ACHN (cell line): ENCODE measurements at regions not wholly inside any gene's neighbourhood (a gene's known extent, or its start where the extent isn't known, plus 50 kb on each side); places are given as distances from the start of the nearest gene placed in this dataset.
"Not testable (repeated sequence)": the region's sequence is repeated elsewhere in the genome, so short reads cannot be mapped to it uniquely, and the experiment has no call there.

ENCODE experiments used
- DNase-seq: peaks from one replicate; pipeline ENCODE4 v3.0.0-alpha.2; 2015
- in situ Hi-C: cut with HindIII; loops from 2 replicates; pipeline ENCODE4 v1.10.0; 2017; ENCODE audit warnings: low sequenced_read_pairs, low pct_ligation_motif_present, low pct_unique_long_range_greater_than_20kb

DNA sequence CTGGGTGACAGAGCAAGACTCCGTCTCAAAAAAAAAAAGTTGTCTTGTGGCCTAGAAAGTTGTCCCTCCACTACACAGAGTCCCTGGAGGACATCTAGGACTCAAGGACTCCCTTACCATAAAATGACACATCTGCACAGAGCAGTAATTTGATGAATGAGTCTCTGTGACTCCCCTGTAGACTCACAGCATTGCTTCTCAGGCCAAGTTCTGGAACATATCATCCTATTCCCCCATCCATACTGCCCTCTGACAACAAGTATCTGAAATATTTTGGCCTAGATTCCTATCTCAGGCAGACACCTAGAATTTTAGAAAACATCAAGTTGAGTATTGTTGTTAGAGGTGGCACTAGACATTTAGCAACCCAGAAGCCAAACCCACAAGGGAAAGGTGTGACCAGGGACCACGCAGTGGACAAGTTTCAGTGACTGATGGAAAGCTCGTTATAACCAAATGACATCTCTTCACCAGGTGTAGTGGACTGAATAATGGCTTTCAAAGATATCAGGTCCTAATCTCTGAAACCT, 97.9 kb upstream of the ATP8B1 start:
- in situ Hi-C loops = no loop called here
- DNase-seq = no peak

DNA sequence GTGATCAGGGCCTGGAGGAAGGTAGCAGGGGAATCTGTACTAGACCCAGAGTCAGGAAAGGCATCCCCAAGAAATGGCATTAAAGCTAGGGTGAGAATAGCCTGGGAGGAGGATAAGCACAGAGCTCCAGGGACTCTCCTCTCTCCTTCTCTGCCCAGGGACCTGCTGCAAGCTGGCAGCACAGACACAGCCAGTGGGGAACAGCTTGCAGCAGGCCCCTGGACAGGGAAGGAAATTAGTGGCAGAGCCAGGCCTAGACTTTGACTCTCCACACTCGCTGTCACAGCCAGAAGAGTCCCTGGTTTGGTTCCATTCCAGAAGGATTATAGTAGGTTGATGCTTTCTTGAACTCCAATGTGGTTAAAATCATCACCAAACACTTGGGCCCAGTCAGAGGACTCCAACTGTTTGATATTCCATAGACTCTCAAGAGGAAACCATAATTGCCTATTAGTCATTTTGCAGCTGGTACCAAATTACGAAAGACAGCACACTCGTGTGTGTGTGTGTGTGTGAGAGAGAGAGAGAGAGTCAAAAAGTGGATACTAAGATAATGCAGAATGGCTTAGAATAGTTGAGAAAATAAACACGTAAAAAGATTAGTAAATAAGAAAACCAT, 95.5 kb upstream of the ATP8B1 start:
- no peak for DNase-seq
- in situ Hi-C loops = no loop called here

DNA sequence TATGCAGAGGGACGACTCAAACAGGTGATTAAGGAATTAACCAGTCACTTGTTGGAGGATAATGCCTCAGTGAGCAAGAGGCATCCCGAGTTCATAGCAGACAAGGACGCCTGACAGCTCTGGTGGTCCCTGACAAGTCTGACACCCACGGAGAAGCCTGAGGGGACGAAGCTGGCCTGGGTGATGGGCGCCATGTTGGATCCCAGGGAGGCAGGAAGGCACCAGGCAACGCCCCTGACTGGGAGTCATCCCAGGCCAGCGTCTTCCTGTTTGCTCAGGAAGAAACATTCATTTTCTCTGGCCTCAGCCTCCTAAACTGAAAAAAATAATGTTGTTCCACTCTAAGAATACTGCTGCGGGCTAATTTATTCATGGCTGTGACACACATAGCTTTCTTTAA, 92.1 kb upstream of the ATP8B1 start:
- in situ Hi-C loops = no loop called here
- no peak for DNase-seq

DNA sequence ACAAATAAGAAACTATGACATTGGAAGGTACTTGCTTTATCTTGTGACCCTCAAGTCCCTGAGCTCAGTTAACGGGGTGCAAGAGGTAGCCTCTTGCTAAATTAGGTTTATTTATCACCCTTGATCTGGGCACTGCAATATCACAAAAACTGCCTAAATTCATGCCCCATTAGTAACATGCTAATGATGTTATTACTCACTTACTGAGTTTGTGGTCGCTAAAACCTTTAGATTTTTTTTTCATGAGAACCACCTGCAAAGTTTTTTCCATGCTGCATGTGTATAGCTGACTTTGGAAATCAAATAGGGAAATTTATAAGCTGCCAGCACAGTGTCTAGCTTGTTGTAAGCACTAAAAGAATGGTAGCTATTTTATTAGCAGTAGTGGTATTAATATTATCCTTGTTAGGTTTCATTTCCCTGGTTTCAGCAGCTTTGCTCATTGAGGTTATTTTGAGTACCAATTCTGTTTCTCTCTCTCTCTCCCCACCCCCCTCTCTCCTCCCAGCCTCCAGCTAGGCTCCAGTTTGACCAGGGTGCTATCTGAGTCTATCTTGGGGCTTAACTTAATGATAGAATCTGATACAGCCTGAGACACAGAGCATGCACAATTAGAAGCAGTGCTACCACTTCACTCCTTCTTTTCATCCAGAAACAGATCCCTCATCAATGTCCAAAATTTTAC, 88.7 kb upstream of the ATP8B1 start:
- in situ Hi-C loops = no loop called here
- DNase-seq = no peak

DNA sequence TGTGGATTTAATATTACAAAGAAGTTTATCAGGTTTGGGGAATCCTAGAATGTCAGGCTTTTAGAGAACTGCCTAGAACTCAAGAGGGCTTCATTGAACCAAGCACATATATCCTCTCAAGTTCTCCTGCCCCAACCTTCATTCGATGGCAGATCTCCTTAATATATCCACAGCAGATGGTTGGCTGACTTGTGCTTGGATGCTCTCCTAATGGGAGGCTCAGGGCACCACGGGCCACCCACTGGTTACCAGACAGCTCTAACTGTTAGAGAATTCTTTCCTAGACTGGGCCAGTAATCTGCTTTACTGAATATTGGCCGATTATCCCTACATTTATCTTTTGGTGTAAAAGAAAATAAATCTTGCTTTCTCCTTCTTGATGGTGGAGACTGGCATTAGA, 87.2 kb upstream of the ATP8B1 start:
- no peak for DNase-seq

DNA sequence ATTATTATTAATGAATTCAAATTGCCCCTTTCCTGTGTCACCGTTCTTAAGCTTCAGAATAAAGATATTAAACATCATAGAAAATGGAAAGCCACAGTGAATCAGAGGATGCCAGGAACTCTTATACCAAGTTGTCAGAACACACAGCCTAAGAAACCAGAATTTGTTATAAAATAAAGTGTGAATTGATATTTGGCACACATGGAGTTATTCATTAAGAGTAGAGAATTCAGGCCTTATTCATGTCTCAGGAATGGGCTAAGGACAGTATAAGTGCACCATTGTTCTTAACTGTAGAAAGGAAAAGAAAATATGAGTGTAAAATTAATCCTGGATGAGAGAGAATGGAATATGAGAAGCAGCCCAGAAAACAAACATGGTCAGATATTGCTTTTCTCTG, 86.7 kb upstream of the ATP8B1 start:
- in situ Hi-C loops = no loop called here
- DNase-seq = no peak

More for the DNA sequence above, 87.2 kb upstream of the ATP8B1 start:
- in situ Hi-C loops = no loop called here

DNA sequence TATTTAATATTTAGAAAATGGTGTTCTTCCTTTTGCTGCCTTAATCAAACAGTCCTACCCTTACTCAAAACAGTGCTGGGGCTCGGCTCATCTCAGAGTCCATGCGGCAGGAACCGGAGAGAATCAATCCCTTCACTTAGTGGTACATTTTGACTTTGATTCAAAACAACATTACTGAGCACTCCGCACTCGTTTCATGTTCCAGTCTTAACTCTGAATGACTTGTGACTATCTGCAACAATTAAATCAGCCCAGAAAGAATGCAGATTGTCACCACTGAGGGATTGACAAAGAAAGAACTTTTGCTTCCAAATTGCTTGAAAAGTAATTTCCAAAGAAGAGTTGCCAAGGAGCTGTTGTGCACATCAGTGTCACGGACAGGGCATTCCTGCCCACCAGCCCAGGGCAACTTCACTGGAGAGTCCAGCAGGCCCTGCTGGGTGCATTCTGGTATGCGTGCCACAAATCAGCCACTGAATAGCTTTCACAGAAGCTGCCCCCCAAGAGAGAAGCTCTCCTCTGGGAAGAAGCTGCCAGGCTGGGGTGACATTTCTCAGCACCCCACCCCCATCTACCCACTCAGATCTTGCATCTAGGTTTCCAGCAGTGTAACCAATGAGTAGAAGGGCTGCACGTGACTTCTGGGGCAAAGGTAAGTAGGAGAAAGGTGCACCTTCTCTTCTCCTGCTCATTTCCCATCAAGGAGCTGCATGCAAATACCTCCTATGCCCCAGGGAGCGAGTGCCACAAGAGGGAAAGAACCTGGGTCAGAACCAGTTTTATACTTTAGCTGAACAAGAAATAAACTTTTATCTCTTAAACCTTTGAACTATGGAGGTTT, 84.6 kb upstream of the ATP8B1 start:
- no peak for DNase-seq
- in situ Hi-C loops = no loop called here

DNA sequence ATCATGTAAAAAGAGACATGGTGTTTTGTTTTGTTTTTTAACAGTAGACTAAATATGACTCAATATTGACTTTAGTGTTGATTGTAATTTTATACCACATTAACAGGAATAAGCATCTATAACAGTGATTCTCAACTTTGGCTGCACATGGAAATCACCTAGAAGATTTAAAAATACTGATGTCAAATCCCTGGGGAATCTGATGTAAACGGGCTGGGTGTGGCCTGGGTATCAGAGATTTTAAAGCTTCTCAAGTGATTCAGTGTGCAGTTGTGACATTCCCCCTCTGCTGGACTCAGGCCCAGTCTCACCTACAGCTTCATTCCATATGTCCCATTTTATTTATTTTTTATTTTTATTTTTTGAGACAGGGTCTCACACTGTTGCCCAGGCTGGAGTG, 82.8 kb upstream of the ATP8B1 start:
- in situ Hi-C loops = no loop called here
- no peak for DNase-seq

DNA sequence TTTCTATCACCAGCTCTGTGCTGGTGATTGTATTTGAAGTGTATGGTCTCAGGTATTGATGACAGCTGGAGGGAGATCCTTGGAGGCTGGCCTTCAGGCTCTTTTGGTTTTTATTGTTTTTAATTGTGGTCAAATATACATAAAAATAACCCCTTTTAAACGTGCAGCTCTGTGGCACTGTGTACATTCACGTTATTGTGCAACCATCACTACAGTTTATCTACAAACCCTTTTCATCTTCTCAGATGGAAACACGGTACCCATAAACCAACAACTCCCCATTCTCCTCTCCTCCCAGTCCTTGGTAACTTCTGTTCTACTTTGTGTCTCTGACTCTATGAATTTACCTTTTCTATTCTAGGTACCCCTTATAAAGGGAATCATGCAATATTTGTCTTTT, 79.3 kb upstream of the ATP8B1 start:
- in situ Hi-C loops = no loop called here
- DNase-seq = no peak

DNA sequence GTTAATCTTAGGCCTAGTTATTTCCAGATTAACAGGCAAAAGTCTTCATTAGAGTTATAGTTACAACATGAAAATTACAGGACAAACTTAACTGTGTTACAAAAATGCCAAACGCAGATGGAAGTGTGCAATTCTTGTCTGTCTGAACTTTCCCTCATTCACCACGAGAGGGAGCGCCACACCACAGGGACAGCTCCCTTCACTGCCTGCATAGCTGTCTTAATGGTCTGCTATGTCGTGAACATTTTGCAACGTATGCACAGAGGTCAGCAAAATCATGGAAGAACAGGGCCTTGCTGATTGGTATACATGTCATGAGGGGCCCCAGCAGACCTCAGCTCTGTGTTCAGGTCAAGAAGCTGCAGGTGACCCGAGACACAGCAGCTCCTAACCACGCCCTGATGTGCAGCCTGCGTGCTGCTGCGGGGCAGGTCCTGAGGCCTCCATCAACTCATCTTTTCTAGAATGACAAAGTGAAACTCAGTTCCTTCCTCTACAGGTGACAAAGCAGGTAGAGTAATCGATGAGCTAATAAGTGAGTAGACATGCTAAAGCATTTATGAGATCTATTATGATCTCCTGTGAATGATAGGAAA, 78.8 kb upstream of the ATP8B1 start:
- in situ Hi-C loops = no loop called here
- DNase-seq = peak; percentile 62

DNA sequence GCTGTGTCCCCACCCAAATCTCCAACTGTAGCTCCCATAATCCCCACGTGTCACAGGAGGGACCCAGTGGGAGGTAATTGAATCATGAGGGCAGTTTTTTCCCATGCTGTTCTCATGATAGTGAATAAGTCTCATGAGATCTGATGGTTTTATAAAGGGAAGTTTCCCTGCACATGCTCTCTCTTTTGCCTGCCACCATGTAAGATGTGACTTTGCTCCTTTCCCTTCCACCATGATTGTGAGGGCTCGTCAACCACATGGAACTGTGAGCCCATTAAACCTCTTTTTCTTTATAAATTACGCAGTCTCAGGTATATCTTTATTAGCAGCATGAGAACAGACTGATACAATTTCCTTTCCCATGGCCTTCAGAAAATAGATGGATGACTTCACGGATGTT, 76.8 kb upstream of the ATP8B1 start:
- in situ Hi-C loops, DNase-seq: not testable (repeated sequence)

DNA sequence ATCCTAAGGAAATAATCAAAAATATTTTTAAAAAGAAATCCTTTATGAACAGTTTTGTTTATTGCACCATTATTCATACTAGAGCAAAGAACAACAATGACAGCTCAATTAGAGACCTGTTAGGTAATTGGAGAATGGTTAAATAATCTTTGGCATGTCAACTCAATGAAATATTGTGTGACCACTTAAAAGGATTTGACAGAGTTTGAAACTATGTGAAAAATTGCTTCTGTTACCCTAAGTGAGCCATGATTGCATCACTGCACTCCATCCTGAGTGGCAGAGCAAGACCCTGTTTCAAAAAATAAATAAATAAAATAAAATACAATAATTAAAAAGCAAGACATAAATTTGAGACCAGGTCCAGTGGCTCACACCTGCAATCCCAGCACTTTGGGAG, 66.1 kb upstream of the ATP8B1 start:
- no peak for DNase-seq
- in situ Hi-C loops = no loop called here

DNA sequence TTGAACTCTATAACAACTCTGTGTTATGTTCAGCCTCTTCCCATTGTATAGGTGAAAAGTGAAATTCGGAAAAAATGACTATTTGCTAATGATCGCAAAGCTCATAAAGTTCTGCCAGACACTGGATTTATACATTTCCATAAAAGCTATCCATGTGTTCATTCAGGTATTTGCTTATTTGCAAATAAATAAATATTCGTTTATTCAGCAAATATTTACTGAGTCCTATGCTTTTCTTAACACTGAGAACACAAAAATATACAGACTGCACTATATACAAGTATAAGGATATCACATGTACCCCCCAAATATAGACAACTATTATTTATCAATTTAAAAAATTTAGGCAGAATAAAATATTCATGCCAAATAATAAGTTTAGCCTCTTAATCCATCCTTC, 63.2 kb upstream of the ATP8B1 start:
- in situ Hi-C loops = no loop called here
- no peak for DNase-seq

DNA sequence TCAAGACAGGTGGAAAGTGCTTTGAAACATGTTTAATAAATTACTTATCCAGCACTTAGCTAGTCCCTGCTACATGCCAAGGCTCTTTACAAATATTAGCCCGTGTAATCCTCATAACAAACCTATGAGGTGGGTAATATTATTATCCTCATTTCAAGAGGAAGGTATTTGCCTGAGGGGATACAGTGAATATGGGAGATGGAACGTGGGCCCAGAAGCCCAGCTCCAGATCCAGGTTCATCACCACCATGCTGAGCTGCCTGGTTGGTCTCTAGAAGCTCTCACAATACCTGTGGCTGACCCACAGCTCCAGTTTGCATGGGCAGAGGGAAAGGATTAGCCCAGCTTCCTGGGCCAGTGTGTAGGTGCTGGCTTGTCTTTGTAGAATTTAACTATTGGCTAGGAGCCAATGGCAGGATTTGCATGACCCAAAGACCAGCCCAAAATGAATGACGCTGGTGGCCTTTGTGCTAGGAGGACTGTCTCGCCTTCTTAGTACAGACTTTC, 61.6 kb upstream of the ATP8B1 start:
- no peak for DNase-seq
- in situ Hi-C loops = no loop called here

DNA sequence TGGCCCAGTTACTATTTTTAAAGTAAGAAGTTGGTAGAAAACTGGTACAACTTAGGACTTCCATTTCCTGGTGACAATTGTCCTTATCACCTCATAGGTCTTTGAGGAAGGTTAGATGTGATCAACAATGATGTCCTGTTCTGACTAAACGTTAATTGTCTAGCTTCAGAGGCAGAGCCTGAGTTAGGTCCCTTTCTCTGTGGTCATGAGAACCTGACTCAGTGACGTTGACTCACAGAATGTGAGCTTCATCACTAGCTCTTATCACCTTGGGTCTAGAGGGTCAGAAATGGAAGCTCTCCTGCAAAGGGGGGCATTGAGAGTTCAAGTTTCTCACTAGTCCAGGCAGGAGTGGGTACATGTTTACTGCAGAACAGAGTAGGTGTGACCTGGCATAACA, 60.6 kb upstream of the ATP8B1 start:
- DNase-seq = no peak
- in situ Hi-C loops = no loop called here

DNA sequence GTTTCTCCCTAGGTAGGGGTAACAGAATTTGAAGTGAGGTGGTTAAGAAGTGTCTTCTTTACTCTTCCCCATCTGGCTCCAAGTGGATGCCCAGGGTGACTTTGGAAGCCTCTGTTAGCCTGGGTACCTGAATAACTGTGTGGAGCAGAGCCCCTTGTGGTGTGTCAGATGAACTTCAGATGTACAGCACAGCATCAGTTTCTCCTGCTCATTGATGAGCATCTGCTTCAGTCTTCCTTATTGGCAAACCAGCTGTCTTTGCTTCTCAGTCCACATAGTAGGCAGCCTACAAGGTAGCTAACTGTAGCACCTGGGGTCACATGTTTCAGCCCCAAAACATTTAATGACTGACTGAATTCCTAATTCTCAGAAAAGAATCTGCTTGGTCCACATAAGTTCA, 56.2 kb upstream of the ATP8B1 start:
- peak; percentile 45 for DNase-seq
- in situ Hi-C loops = no loop called here

DNA sequence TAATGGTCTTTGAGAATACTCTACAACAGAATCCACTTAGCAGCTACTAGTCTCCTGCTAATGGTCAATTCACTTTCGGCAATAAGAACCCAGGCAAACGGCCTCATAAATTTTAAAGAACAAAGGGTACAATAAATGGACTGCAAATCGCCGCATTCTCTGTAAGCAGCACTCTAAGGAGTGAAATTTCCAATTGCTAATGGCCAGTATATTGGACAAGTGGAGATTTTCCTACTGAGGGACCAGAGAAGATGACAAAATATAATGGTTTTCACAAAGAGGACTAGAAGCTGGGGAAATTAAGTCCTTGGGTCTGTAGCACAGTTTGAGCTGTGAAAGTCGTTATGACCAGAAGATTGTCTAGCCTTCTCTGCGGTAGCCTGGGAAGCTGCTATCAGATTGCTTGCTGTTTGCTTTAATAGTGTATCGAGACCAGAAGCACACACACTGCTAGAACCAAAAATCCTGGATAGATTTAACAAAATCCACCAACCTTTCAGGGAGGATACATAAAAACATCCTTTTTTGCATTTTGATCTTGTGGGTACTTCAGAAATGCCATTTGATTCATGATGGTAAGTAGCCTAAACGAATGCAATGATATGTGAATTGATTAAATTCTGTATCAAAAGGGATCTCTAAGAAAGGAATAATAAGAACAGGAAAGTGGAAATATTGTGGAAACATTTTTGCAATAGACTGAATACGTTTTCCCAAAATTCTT, 53.6 kb upstream of the ATP8B1 start:
- in situ Hi-C loops = no loop called here
- DNase-seq = no peak

DNA sequence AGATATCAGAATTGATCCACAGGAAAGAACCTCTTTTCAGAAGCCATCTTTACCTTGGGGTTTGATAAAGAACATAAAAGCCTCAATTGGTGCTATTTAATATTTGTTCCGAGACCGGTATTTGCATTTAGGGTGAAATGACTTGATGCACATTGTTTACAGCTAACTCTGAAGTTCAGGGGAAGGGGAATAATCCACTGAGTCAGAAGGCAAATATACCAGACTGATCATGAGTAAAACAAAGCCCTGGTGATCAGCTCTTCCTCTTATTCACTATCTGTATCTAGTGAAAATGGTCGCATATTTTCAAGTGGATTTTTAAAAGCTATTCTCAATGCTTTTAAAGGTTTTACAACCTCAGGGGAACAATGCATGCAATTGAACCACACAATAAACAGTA, 53.0 kb upstream of the ATP8B1 start:
- in situ Hi-C loops = no loop called here
- DNase-seq = no peak
